HL-60 (cell line): ENCODE measurements at regions not wholly inside any gene's neighbourhood (a gene's known extent, or its start where the extent isn't known, plus 50 kb on each side); places are given as distances from the start of the nearest gene placed in this dataset.

ENCODE experiments used
- DNase-seq, 2 experiments: peaks; one replicate each; pipeline ENCODE4 v3.0.0-alpha.2; 2010 to 2020; ENCODE audit warnings: low read depth in 1 of 2, low spot score in 1 of 2
- H3K27ac ChIP-seq: fragments of 250-450 bp; sonication (Bioruptor Pico); replicated peaks from 2 replicates; pipeline ENCODE4 v1.5.1; 2020; ENCODE audit warnings: mild to moderate bottlenecking, moderate library complexity
- H3K27me3 ChIP-seq: fragments of 250-450 bp; sonication (Bioruptor Pico); 2 replicates; pipeline ENCODE4 v1.5.1; 2021; ENCODE audit warnings: mild to moderate bottlenecking, moderate library complexity; ENCODE audit not compliant: insufficient read depth, poor library complexity, severe bottlenecking
- H3K4me3 ChIP-seq: replicated peaks from 2 replicates; pipeline ENCODE4 v1.5.1; 2011; ENCODE audit warnings: mild to moderate bottlenecking, control low read depth, low read length; ENCODE audit not compliant: insufficient read depth
- CTCF ChIP-seq: IDR thresholded peaks from one replicate; pipeline ENCODE4 v1.5.1; 2011; ENCODE audit warnings: low read length, control low read depth, inconsistent platforms; ENCODE audit not compliant: insufficient read depth
- GABPA ChIP-seq: IDR thresholded peaks from 2 replicates; pipeline ENCODE4 v1.6.1; 2012; ENCODE audit warnings: low read depth
- POLR2AphosphoS5 ChIP-seq: IDR thresholded peaks from 2 replicates; pipeline ENCODE4 v1.6.1; 2012; ENCODE audit warnings: low read depth
- REST ChIP-seq: IDR thresholded peaks from 2 replicates; pipeline ENCODE4 v1.6.1; 2012; ENCODE audit warnings: low read depth; ENCODE audit not compliant: insufficient replicate concordance
- SPI1 ChIP-seq: IDR thresholded peaks from 2 replicates; pipeline ENCODE4 v1.6.1; 2012; ENCODE audit warnings: low read depth, mild to moderate bottlenecking, borderline replicate concordance

DNA sequence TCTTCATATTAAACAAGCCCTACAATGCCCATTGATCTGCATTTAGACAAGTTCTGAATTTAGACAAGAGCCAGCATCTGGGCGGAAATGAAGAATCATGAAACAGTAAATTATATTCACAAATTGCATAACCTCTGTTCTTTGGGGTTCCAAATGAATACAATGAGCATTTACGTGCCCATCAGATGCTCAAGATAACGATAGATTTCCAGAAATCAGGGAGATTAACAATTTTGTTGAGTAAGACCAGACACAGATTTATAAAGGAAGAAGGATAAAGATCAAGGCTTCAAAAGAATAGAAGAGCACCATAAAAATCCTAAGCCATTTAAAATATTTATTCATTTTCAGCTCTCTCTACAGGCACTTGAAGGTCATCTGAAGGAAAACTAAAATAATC lies 59.7 kb upstream of the CDH20 start:
- no peak for DNase-seq
- no peak overlapping the region for H3K27ac ChIP-seq
- TF ChIP-seq POLR2AphosphoS5, result no peak
- no peak for TF ChIP-seq SPI1
- no peak for TF ChIP-seq REST
- TF ChIP-seq GABPA, result no peak
- no peak for TF ChIP-seq CTCF
- no peaks in the 10 kb centered on the region for H3K27me3 ChIP-seq
- no peak overlapping the region for H3K4me3 ChIP-seq

- H3K27me3 ChIP-seq, result no peaks in the 10 kb centered on the region
- no peak for DNase-seq
- no peak overlapping the region for H3K4me3 ChIP-seq
- no peak overlapping the region for H3K27ac ChIP-seq
- TF ChIP-seq POLR2AphosphoS5 (no peak), REST (no peak), SPI1 (no peak), CTCF (no peak), GABPA (no peak)
Measured at GRCh38 chr18:61274416-61274960, 58.7 kb upstream of the CDH20 start.

DNA sequence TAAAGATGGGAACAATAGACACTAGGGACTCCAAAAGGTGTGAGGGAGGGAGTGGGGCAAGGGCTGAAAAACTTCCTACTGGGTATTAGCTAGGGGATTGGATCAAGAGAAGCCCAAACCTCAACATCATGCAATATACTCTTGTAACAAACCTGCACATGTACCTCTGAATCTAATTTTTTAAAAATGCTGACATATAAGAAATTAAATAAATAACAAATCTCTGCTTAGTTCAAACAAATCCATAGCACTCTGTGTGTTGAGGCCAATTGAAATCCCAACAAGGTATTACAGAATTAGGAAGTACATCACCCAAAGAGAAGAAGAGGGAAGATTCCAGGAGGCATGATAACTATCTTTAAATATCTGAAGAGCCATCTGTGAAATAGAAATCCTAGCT lies 55.4 kb upstream of the CDH20 start:
- TF ChIP-seq SPI1 (no peak), REST (no peak), POLR2AphosphoS5 (no peak), CTCF (no peak), GABPA (no peak)
- no peak overlapping the region for H3K4me3 ChIP-seq
- no peak for DNase-seq
- no peak overlapping the region for H3K27ac ChIP-seq
- no peaks in the 10 kb centered on the region for H3K27me3 ChIP-seq
